IPS-NIHi7 (cell line): ENCODE measurements at regions not wholly inside any gene's neighbourhood (a gene's known extent, or its start where the extent isn't known, plus 50 kb on each side); places are given as distances from the start of the nearest gene placed in this dataset.
A peak's percentile ranks its signal among the peaks of the same experiment; 100 is the strongest.

Experiments used
- DNase-seq: peaks from one replicate; pipeline ENCODE4 v3.0.0; 2012; ENCODE audit warnings: mixed read lengths; ENCODE audit errors: extremely low spot score

GRCh38 chr5:5953584-5954274 lies 424.6 kb downstream of the MED10 start:
- DNase-seq = no peak

GRCh38 chr5:5951953-5952352 lies 426.4 kb downstream of the MED10 start:
- peak; percentile 19 for DNase-seq

- no peak for DNase-seq
These were observed 427.7 kb downstream of the MED10 start for GRCh38 chr5:5950658-5951057.

- DNase-seq = no peak
These were observed 436.9 kb downstream of the MED10 start for GRCh38 chr5:5941486-5941885.

GRCh38 chr5:5939759-5940370 lies 438.5 kb downstream of the MED10 start:
- no peak for DNase-seq

GRCh38 chr5:5933651-5934050 lies 444.7 kb downstream of the MED10 start:
- peak; percentile 35 for DNase-seq

GRCh38 chr5:5932824-5933223 lies 445.5 kb downstream of the MED10 start:
- no peak for DNase-seq

GRCh38 chr5:5930561-5930960 lies 447.8 kb downstream of the MED10 start:
- no peak for DNase-seq

- no peak for DNase-seq
These were observed 448.9 kb downstream of the MED10 start for GRCh38 chr5:5929291-5930020.

- DNase-seq = no peak
These were observed 453.2 kb downstream of the MED10 start for GRCh38 chr5:5925191-5925590.

GRCh38 chr5:5919411-5919810 lies 458.9 kb downstream of the MED10 start:
- DNase-seq = no peak

GRCh38 chr5:5906778-5907177 lies 471.6 kb downstream of the MED10 start:
- DNase-seq = no peak

GRCh38 chr5:5905186-5905585 lies 473.2 kb downstream of the MED10 start:
- DNase-seq = no peak

- DNase-seq = no peak
These were observed 474.2 kb downstream of the MED10 start for GRCh38 chr5:5904113-5904512.

- DNase-seq = no peak
These were observed 475.4 kb downstream of the MED10 start for GRCh38 chr5:5902678-5903646.

GRCh38 chr5:5900350-5900749 lies 477.9 kb downstream of the ICE1 start:
- DNase-seq = no peak

- no peak for DNase-seq
These were observed 477.2 kb downstream of the ICE1 start for GRCh38 chr5:5899716-5900115.

GRCh38 chr5:5888284-5888683 lies 465.8 kb downstream of the ICE1 start:
- no peak for DNase-seq

GRCh38 chr5:5887833-5888232 lies 465.4 kb downstream of the ICE1 start:
- DNase-seq = no peak

GRCh38 chr5:5886812-5887486 lies 464.5 kb downstream of the ICE1 start:
- peak; percentile 86 for DNase-seq

GRCh38 chr5:5886353-5886752 lies 463.9 kb downstream of the ICE1 start:
- DNase-seq = no peak
